ENCODE measurements at regions not wholly inside any gene's neighbourhood (a gene's known extent, or its start where the extent isn't known, plus 50 kb on each side); places are given as distances from the start of the nearest gene placed in this dataset.

- no peak overlapping the region for H3K27ac Mint-ChIP-seq
Measured at GRCh38 chr2:104668631-104669030, 185.3 kb upstream of the POU3F3 start.

GRCh38 chr2:104673225-104673624 lies 180.7 kb upstream of the POU3F3 start:
- Mint-ChIP-seq H3K9me3 (no peaks in the 10 kb centered on the region), H3K4me3 (no peak overlapping the region), H3K27ac (no peak overlapping the region), H3K36me3 (ENCODE audit: low read depth) (no peaks in the 10 kb centered on the region), H3K27me3 (ENCODE audit: insufficient read depth) (no peaks in the 10 kb centered on the region), H3K4me1 (no peaks in the 10 kb centered on the region)
- no peak overlapping the region for H3K9ac ChIP-seq (ENCODE audit: extremely low read depth, low read length, poor library complexity, severe bottlenecking)
- no peaks in the 10 kb centered on the region for H3K36me3 ChIP-seq (ENCODE audit: control insufficient read depth, insufficient read depth, low read length)
- TF ChIP-seq, protein P1, sequence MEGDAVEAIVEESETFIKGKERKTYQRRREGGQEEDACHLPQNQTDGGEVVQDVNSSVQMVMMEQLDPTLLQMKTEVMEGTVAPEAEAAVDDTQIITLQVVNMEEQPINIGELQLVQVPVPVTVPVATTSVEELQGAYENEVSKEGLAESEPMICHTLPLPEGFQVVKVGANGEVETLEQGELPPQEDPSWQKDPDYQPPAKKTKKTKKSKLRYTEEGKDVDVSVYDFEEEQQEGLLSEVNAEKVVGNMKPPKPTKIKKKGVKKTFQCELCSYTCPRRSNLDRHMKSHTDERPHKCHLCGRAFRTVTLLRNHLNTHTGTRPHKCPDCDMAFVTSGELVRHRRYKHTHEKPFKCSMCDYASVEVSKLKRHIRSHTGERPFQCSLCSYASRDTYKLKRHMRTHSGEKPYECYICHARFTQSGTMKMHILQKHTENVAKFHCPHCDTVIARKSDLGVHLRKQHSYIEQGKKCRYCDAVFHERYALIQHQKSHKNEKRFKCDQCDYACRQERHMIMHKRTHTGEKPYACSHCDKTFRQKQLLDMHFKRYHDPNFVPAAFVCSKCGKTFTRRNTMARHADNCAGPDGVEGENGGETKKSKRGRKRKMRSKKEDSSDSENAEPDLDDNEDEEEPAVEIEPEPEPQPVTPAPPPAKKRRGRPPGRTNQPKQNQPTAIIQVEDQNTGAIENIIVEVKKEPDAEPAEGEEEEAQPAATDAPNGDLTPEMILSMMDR (conservative IDR thresholded peaks at IDR 0.05), result no peak
- no peaks in the 10 kb centered on the region for H3K4me1 ChIP-seq (ENCODE audit: control insufficient read depth, insufficient read depth, low read length)
- no peaks in the 10 kb centered on the region for H3K27me3 ChIP-seq (ENCODE audit: control insufficient read depth, insufficient read depth, low read length, poor library complexity, severe bottlenecking)
- no peak overlapping the region for H3K27ac ChIP-seq (ENCODE audit: low read depth, low read length)
- DNase-seq, result no peak
- no peaks in the 10 kb centered on the region for H3K9me3 ChIP-seq (ENCODE audit: control insufficient read depth, low read length)
- H3K4me3 ChIP-seq (ENCODE audit: low read length), result no peak overlapping the region
- WGBS, 2 experiments (ENCODE audit: insufficient coverage in 1 of 2, insufficient read length in 1 of 2), result 89 to 91% methylated on average over 5 to 6 of the region's 6 CpGs

More at GRCh38 chr2:104668631-104669030, 185.3 kb upstream of the POU3F3 start:
- Histone ChIP-seq H3K4me1 (ENCODE audit: control insufficient read depth, insufficient read depth, low read length) (no peaks in the 10 kb centered on the region), H3K9ac (ENCODE audit: extremely low read depth, low read length, poor library complexity, severe bottlenecking) (no peak overlapping the region), H3K27me3 (ENCODE audit: control insufficient read depth, insufficient read depth, low read length, poor library complexity, severe bottlenecking) (no peaks in the 10 kb centered on the region), H3K4me3 (ENCODE audit: low read length) (no peak overlapping the region), H3K36me3 (ENCODE audit: control insufficient read depth, insufficient read depth, low read length) (no peaks in the 10 kb centered on the region), H3K27ac (ENCODE audit: low read depth, low read length) (no peak overlapping the region), H3K9me3 (ENCODE audit: control insufficient read depth, low read length) (no peaks in the 10 kb centered on the region)
- Mint-ChIP-seq H3K4me1 (no peaks in the 10 kb centered on the region), H3K4me3 (no peak overlapping the region), H3K27me3 (ENCODE audit: insufficient read depth) (no peaks in the 10 kb centered on the region), H3K36me3 (ENCODE audit: low read depth) (no peaks in the 10 kb centered on the region), H3K9me3 (no peaks in the 10 kb centered on the region)
- 80 to 100% methylated on average over 1 to 2 of the region's 2 CpGs for WGBS, 2 experiments (ENCODE audit: insufficient coverage in 1 of 2, insufficient read length in 1 of 2)
- DNase-seq, result no peak
- TF ChIP-seq, protein P1 (conservative IDR thresholded peaks at IDR 0.05), result no peak

- Histone ChIP-seq H3K4me1 (ENCODE audit: control insufficient read depth, insufficient read depth, low read length) (no peaks in the 10 kb centered on the region), H3K4me3 (ENCODE audit: low read length) (no peak overlapping the region), H3K27ac (ENCODE audit: low read depth, low read length) (no peak overlapping the region), H3K9me3 (ENCODE audit: control insufficient read depth, low read length) (no peaks in the 10 kb centered on the region), H3K27me3 (ENCODE audit: control insufficient read depth, insufficient read depth, low read length, poor library complexity, severe bottlenecking) (no peaks in the 10 kb centered on the region), H3K36me3 (ENCODE audit: control insufficient read depth, insufficient read depth, low read length) (no peaks in the 10 kb centered on the region), H3K9ac (ENCODE audit: extremely low read depth, low read length, poor library complexity, severe bottlenecking) (no peak overlapping the region)
- WGBS, 2 experiments (ENCODE audit: insufficient coverage in 1 of 2, insufficient read length in 1 of 2), result 86 to 90% methylated on average over 2 to 5 of the region's 5 CpGs
- Mint-ChIP-seq H3K36me3 (ENCODE audit: low read depth) (no peaks in the 10 kb centered on the region), H3K27ac (no peak overlapping the region), H3K27me3 (ENCODE audit: insufficient read depth) (no peaks in the 10 kb centered on the region), H3K4me1 (no peaks in the 10 kb centered on the region), H3K9me3 (no peaks in the 10 kb centered on the region), H3K4me3 (no peak overlapping the region)
- TF ChIP-seq, protein P1 (conservative IDR thresholded peaks at IDR 0.05), result no peak
- no peak for DNase-seq
Measured at GRCh38 chr2:104678181-104678580, 175.7 kb upstream of the POU3F3 start.
